ENCODE measurements at regions not wholly inside any gene's neighbourhood (a gene's known extent, or its start where the extent isn't known, plus 50 kb on each side); places are given as distances from the start of the nearest gene placed in this dataset.

- TF ChIP-seq CTCF (IDR thresholded peaks at IDR 0.05; ENCODE audit: low read depth, low read length): no peak
- DNase-seq (ENCODE audit: extremely low read depth, low read depth): no peak
Observed at GRCh38 chr4:31081366-31081765, 361.2 kb downstream of the PCDH7 start.

- DNase-seq (ENCODE audit: extremely low read depth, low read depth): no peak
- no peak for TF ChIP-seq CTCF (IDR thresholded peaks at IDR 0.05; ENCODE audit: low read depth, low read length)
Observed at GRCh38 chr4:31083456-31083855, 363.3 kb downstream of the PCDH7 start.

GRCh38 chr4:31084806-31085416 lies 364.7 kb downstream of the PCDH7 start:
- DNase-seq (ENCODE audit: extremely low read depth, low read depth): no peak
- no peak for TF ChIP-seq CTCF (IDR thresholded peaks at IDR 0.05; ENCODE audit: low read depth, low read length)

- no peak for DNase-seq (ENCODE audit: extremely low read depth, low read depth)
- no peak for TF ChIP-seq CTCF (IDR thresholded peaks at IDR 0.05; ENCODE audit: low read depth, low read length)
Observed at GRCh38 chr4:31085689-31086088, 365.5 kb downstream of the PCDH7 start.

- no peak for TF ChIP-seq CTCF (IDR thresholded peaks at IDR 0.05; ENCODE audit: low read depth, low read length)
- DNase-seq (ENCODE audit: extremely low read depth, low read depth): no peak
Observed at GRCh38 chr4:31086756-31087330, 366.7 kb downstream of the PCDH7 start.

GRCh38 chr4:31088600-31089230 lies 368.5 kb downstream of the PCDH7 start:
- no peak for TF ChIP-seq CTCF (IDR thresholded peaks at IDR 0.05; ENCODE audit: low read depth, low read length)
- DNase-seq (ENCODE audit: extremely low read depth, low read depth): no peak

- no peak for DNase-seq (ENCODE audit: extremely low read depth, low read depth)
- no peak for TF ChIP-seq CTCF (IDR thresholded peaks at IDR 0.05; ENCODE audit: low read depth, low read length)
Observed at GRCh38 chr4:31089815-31090214, 369.6 kb downstream of the PCDH7 start.
